ENCODE measurements at regions not wholly inside any gene's neighbourhood (a gene's known extent, or its start where the extent isn't known, plus 50 kb on each side); places are given as distances from the start of the nearest gene placed in this dataset.

GRCh38 chr9:78775696-78776295 lies 478.9 kb downstream of the PSAT1 start:
- TF ChIP-seq CTCF (IDR thresholded peaks at IDR 0.05) = no peak
- no peak for TF ChIP-seq EP300 (IDR thresholded peaks at IDR 0.05)
- TF ChIP-seq POLR2A (IDR thresholded peaks at IDR 0.05) = no peak

Measured in ovary (tissue), 3 donors.